ACC112 (cell line): ENCODE measurements at regions not wholly inside any gene's neighbourhood (a gene's known extent, or its start where the extent isn't known, plus 50 kb on each side); places are given as distances from the start of the nearest gene placed in this dataset.

ENCODE experiments used
- H2AFZ ChIP-seq: fragments of 200-600 bp; sonication (generic); one replicate; pipeline ENCODE4 v1.6.0; 2017; ENCODE audit warnings: antibody characterized with exemption, low read length; ENCODE audit not compliant: unreplicated experiment
- H3K27ac ChIP-seq: fragments of 200-600 bp; sonication (generic); 2 replicates; pipeline ENCODE4 v1.5.1; 2014; ENCODE audit warnings: low read depth, mild to moderate bottlenecking, antibody characterized with exemption, low read length, moderate library complexity
- H3K27me3 ChIP-seq: fragments of 200-600 bp; sonication (generic); 2 replicates; pipeline ENCODE4 v1.6.1; 2014; ENCODE audit warnings: mild to moderate bottlenecking, antibody characterized with exemption, low read length, moderate library complexity, mixed read lengths; ENCODE audit not compliant: insufficient read depth
- H3K36me3 ChIP-seq: fragments of 200-600 bp; sonication (generic); 2 replicates; pipeline ENCODE4 v1.6.1; 2016; ENCODE audit warnings: mild to moderate bottlenecking, antibody characterized with exemption, low read length, moderate library complexity, mixed read lengths; ENCODE audit not compliant: insufficient read depth
- H3K4me1 ChIP-seq: fragments of 200-600 bp; sonication (generic); one replicate; pipeline ENCODE4 v1.6.1; 2016; ENCODE audit warnings: low read length, mixed read lengths; ENCODE audit not compliant: insufficient read depth, unreplicated experiment, control insufficient read depth
- H3K4me3 ChIP-seq: fragments of 200-600 bp; sonication (generic); 2 replicates; pipeline ENCODE4 v1.5.1; 2014; ENCODE audit warnings: mild to moderate bottlenecking, low read depth, low read length
- H3K79me2 ChIP-seq: fragments of 200-600 bp; sonication (generic); one replicate; pipeline ENCODE4 v1.6.0; 2016; ENCODE audit warnings: low read length; ENCODE audit not compliant: control insufficient read depth, unreplicated experiment, insufficient read depth

DNA sequence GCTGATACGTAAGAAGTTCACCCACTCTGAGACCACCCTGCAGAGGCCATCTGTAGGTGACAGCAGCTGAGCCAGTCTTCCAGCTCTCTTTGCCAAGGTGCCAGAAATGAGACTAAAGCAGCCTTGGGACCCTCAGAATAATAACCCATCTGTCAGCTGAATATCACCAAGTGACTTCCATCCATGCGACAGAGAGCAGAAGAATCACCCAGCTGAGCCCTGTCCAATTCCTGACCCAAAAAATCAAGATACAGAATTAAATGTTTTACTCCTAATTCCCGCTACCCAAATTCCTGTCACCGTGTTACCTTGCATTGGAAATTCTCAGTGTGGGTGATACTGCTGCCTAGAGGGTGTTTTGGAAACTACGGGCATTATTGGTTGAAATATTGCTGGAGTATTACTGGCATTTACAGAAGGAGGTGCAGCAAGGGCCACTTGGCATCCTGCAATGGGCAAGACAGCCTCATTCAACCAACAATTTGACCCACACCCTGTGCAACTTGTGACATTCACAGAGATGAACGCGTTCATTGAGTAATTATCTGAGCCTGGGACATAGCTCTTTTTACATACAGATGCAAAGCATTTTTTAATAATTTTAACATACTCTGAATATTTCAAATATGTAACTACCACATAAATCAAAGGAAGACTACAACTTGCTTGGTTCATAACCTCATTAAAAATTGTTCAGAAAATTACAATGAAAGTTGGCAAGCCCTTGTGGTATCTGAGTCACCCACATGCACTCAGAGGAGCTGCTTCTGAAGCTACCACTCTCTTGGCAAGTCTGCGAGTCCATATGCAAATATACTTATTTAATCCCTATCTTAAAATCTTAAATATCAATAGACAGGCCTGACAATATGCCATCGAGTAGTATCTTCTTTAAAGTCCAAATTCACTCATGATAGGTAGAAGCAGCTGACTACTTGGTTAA lies 126.6 kb downstream of the C16orf95 start:
- H3K36me3 ChIP-seq = no peaks in the 10 kb centered on the region
- H3K79me2 ChIP-seq = no peaks in the 10 kb centered on the region
- H3K27me3 ChIP-seq = no peaks in the 10 kb centered on the region
- H3K4me1 ChIP-seq = no peaks in the 10 kb centered on the region
- no peak overlapping the region for H3K27ac ChIP-seq
- no peak overlapping the region for H3K4me3 ChIP-seq
- H2AFZ ChIP-seq = no peak overlapping the region

GRCh38 chr16:87192452-87193073 lies 124.6 kb downstream of the C16orf95 start:
- Histone ChIP-seq H2AFZ (no peak overlapping the region), H3K27ac (no peak overlapping the region), H3K27me3 (no peaks in the 10 kb centered on the region), H3K79me2 (no peaks in the 10 kb centered on the region), H3K4me3 (no peak overlapping the region), H3K36me3 (no peaks in the 10 kb centered on the region), H3K4me1 (no peaks in the 10 kb centered on the region)

- H3K27ac ChIP-seq = no peak overlapping the region
- H3K79me2 ChIP-seq = no peaks in the 10 kb centered on the region
- no peaks in the 10 kb centered on the region for H3K36me3 ChIP-seq
- H3K27me3 ChIP-seq = no peaks in the 10 kb centered on the region
- H2AFZ ChIP-seq = no peak overlapping the region
- no peak overlapping the region for H3K4me3 ChIP-seq
- H3K4me1 ChIP-seq = no peaks in the 10 kb centered on the region
Measured at GRCh38 chr16:87194172-87194571, 123.0 kb downstream of the C16orf95 start.

- Histone ChIP-seq H3K4me3 (no peak overlapping the region), H3K36me3 (no peaks in the 10 kb centered on the region), H3K27ac (no peak overlapping the region), H3K4me1 (peaks cover 2% of the 10 kb centered on the region), H3K79me2 (no peaks in the 10 kb centered on the region), H2AFZ (no peak overlapping the region), H3K27me3 (no peaks in the 10 kb centered on the region)
Measured at GRCh38 chr16:87195161-87195560, 122.0 kb downstream of the C16orf95 start.

DNA sequence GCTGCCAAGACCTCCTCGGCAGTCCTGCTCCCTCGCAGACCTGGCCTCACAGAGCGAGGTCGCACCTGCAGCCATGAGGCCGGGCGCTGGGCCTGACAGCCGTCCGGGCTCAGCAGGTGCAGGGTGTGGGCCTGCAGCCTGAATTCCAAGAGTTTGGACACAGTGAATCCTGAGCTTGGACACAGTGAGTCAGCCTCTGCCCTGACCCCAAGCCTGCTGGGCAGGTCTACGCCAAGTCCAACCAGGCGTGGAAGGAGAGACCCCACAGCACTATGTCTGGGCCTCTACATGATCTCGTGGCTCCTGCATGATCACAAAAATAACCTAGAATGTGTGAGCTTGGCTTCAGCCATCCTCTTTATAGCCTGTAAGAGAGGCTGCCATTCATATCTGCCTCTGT lies 121.0 kb downstream of the C16orf95 start:
- H3K27ac ChIP-seq = no peak overlapping the region
- H3K79me2 ChIP-seq = no peaks in the 10 kb centered on the region
- no peak overlapping the region for H2AFZ ChIP-seq
- H3K4me1 ChIP-seq = peaks cover 11% of the 10 kb centered on the region
- H3K27me3 ChIP-seq = no peaks in the 10 kb centered on the region
- H3K36me3 ChIP-seq = no peaks in the 10 kb centered on the region
- H3K4me3 ChIP-seq = no peak overlapping the region

DNA sequence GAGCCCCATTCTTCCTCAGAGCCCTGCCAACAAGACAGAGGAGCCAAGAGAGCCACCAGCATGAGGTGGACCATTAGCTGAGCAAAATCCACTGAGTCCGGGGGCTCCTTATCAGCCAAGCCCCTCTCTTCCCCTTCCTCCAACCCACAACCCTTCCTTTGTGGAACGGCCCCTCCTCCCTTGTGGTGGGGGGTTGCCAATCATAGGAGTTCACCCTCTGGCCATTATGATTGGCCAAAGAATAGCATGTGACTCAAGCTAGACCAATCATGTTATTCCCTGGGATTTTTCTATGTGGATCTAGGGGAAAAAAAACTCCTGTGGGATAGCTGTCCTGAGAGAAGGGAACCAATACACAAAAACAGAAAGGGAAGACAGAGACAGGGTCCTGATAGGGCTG lies 120.5 kb downstream of the C16orf95 start:
- Histone ChIP-seq H3K4me1 (peaks cover 14% of the 10 kb centered on the region), H3K27me3 (no peaks in the 10 kb centered on the region), H3K36me3 (no peaks in the 10 kb centered on the region), H3K4me3 (no peak overlapping the region), H3K79me2 (no peaks in the 10 kb centered on the region), H2AFZ (no peak overlapping the region), H3K27ac (no peak overlapping the region)

DNA sequence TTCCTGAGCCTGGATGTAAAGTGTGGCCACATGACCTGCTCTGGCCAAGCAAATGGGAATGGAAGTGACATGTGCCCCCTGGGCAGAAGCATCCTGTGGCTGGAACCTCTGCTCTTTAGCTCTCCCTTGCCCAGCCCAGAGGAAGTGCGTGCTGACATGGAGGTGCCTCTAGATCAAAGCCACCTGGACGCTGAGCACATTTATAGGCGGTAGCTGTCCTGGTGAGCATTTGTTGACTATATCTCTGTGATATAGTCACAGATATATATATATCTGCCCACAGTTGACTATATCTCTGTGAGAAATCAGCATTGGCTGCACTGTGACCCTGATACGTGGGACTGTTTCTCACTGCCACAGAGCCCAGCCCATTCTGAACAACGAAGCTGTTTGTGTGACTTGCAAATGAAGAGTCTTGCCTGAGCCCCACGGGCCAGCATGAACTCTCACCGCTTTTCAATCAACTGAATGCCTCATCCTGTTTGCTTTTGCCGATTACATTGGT lies 118.8 kb downstream of the C16orf95 start:
- Histone ChIP-seq H3K4me3 (no peak overlapping the region), H3K27ac (no peak overlapping the region), H2AFZ (no peak overlapping the region)

GRCh38 chr16:87198881-87199280 lies 118.3 kb downstream of the C16orf95 start:
- no peaks in the 10 kb centered on the region for H3K36me3 ChIP-seq
- no peak overlapping the region for H2AFZ ChIP-seq
- H3K27ac ChIP-seq = no peak overlapping the region
- H3K27me3 ChIP-seq = no peaks in the 10 kb centered on the region
- no peak overlapping the region for H3K4me3 ChIP-seq
- H3K4me1 ChIP-seq = peaks cover 33% of the 10 kb centered on the region
- H3K79me2 ChIP-seq = no peaks in the 10 kb centered on the region

More for the DNA sequence above, 118.8 kb downstream of the C16orf95 start:
- Histone ChIP-seq H3K79me2 (no peaks in the 10 kb centered on the region), H3K4me1 (peaks cover 29% of the 10 kb centered on the region), H3K27me3 (no peaks in the 10 kb centered on the region), H3K36me3 (no peaks in the 10 kb centered on the region)

DNA sequence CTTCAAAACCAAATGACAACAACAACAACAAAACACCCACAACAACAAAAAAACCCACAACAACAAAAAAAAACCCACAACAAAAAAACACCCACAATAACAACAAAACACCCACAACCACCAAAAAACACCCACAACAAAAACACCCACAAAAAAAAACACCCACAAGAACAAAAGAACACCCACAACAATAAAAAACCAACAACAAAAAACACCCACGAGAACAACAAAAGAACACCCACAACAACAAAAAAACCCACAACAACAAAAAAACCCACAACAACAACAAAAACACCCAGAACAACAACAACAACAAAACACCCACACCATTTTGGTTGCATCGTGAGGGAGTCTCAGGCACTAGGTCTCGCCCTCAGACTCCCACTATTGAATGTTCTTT lies 117.8 kb downstream of the C16orf95 start:
- H3K27ac ChIP-seq = no peak overlapping the region
- H3K36me3 ChIP-seq = no peaks in the 10 kb centered on the region
- no peaks in the 10 kb centered on the region for H3K27me3 ChIP-seq
- peaks cover 38% of the 10 kb centered on the region for H3K4me1 ChIP-seq
- no peak overlapping the region for H3K4me3 ChIP-seq
- no peaks in the 10 kb centered on the region for H3K79me2 ChIP-seq
- H2AFZ ChIP-seq = no peak overlapping the region

GRCh38 chr16:87199901-87200300 lies 117.3 kb downstream of the C16orf95 start:
- no peaks in the 10 kb centered on the region for H3K36me3 ChIP-seq
- H3K4me1 ChIP-seq = peaks cover 43% of the 10 kb centered on the region
- H3K4me3 ChIP-seq = no peak overlapping the region
- no peak overlapping the region for H2AFZ ChIP-seq
- H3K79me2 ChIP-seq = no peaks in the 10 kb centered on the region
- no peak overlapping the region for H3K27ac ChIP-seq
- H3K27me3 ChIP-seq = no peaks in the 10 kb centered on the region

DNA sequence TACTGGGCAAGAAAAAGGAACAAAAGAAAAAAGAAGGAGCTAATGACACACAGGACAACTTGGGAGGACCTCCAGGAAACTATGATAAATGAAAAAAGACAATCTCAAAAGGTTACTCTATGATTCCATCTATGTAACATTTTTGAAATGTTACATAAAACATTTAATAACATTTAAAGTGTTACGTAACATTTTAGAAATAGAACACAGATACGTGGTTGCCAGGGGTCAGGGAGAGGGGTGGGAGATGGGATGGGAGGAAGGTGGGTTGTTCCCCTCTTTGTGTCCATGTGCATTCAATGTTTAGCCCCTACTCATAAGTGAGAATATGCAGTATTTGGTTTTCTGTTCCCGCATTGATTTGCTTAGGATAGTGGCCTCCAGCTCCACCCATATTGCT lies 116.6 kb downstream of the C16orf95 start:
- H2AFZ ChIP-seq = no peak overlapping the region
- H3K4me1 ChIP-seq = peaks cover 48% of the 10 kb centered on the region

More for the DNA sequence above, 116.6 kb downstream of the C16orf95 start:
- no peaks in the 10 kb centered on the region for H3K36me3 ChIP-seq
- H3K79me2 ChIP-seq = no peaks in the 10 kb centered on the region
- H3K27me3 ChIP-seq = no peaks in the 10 kb centered on the region
- no peak overlapping the region for H3K4me3 ChIP-seq
- peak overlapping the region; percentile 82 for H3K27ac ChIP-seq
